ENCODE measurements at regions not wholly inside any gene's neighbourhood (a gene's known extent, or its start where the extent isn't known, plus 50 kb on each side); places are given as distances from the start of the nearest gene placed in this dataset.

DNA sequence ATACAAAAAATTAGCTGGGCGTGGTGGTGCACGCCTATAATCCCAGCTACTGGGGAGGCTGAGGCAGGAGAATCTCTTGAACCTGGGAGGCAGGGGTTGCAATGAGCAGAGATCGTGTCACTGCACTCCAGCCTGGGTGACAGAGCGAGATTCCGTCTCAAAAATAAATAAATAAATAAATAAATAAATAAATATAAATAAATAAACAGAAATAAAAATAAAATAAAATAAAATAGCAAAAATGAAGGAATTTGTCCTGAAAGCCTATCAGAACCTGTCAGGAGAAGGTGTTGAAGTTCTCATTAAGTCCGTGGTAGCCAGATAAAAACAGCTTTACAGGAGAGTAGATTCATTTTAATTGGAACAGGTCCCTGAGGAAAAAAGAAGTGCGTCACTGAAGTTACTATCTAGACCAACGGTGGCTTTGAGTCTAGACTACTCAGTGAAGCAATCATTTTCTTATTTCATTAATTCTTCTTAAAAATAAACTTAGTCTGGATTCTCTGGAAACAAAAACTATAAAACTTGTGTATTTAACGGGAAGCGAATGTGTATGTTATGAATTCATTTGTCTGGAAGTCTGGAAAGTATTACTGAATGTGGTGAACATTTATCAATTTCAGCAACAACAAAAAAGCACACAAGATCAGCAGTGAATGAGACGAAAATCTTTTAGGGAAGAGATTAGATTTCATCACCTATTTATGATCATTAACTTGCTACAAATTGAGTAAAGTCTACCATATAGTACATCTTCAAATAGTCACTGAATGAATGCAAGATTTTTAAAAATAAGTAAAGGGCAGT lies 248.5 kb upstream of the PDE3A start:
- no peaks in the 10 kb centered on the region for H3K27me3 ChIP-seq
- TF ChIP-seq POLR2AphosphoS5 (IDR thresholded peaks at IDR 0.05) (no peak), EP300 (IDR thresholded peaks at IDR 0.05) (no peak), POLR2A (IDR thresholded peaks at IDR 0.05) (no peak)
- TF ChIP-seq, protein P1, sequence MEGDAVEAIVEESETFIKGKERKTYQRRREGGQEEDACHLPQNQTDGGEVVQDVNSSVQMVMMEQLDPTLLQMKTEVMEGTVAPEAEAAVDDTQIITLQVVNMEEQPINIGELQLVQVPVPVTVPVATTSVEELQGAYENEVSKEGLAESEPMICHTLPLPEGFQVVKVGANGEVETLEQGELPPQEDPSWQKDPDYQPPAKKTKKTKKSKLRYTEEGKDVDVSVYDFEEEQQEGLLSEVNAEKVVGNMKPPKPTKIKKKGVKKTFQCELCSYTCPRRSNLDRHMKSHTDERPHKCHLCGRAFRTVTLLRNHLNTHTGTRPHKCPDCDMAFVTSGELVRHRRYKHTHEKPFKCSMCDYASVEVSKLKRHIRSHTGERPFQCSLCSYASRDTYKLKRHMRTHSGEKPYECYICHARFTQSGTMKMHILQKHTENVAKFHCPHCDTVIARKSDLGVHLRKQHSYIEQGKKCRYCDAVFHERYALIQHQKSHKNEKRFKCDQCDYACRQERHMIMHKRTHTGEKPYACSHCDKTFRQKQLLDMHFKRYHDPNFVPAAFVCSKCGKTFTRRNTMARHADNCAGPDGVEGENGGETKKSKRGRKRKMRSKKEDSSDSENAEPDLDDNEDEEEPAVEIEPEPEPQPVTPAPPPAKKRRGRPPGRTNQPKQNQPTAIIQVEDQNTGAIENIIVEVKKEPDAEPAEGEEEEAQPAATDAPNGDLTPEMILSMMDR (IDR thresholded peaks at IDR 0.05) = no peak
- no peak overlapping the region for H3K27ac ChIP-seq
- H3K9me3 ChIP-seq = no peaks in the 10 kb centered on the region
- 84% methylated on average over 11 of the region's 11 CpGs for WGBS
- no peaks in the 10 kb centered on the region for H3K4me1 ChIP-seq
- no peak for DNase-seq (ENCODE audit: low spot score in 2 of 2)
- no peaks in the 10 kb centered on the region for H3K36me3 ChIP-seq
- no peak overlapping the region for H3K4me3 ChIP-seq

DNA sequence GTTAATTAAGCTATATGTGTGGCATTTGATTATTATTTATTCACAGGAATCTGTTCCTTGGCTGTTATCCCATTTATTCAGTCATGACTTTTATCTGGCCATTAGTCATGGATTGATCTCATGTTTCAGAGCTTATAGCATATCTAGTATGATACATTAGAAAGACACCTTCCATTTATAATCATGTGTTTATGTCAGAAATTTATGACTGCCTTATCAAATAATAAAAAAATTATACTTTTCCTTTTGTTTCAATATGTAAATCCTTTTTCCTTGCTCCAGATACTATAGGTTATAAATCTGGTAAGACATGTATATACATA lies 248.0 kb upstream of the PDE3A start:
- TF ChIP-seq EP300 (IDR thresholded peaks at IDR 0.05) (no peak), POLR2A (IDR thresholded peaks at IDR 0.05) (no peak), POLR2AphosphoS5 (IDR thresholded peaks at IDR 0.05) (no peak)
- TF ChIP-seq, protein P1 (IDR thresholded peaks at IDR 0.05) = no peak
- Histone ChIP-seq H3K36me3 (no peaks in the 10 kb centered on the region), H3K27me3 (no peaks in the 10 kb centered on the region), H3K27ac (no peak overlapping the region), H3K4me3 (no peak overlapping the region), H3K4me1 (no peaks in the 10 kb centered on the region), H3K9me3 (no peaks in the 10 kb centered on the region)
- no peak for DNase-seq (ENCODE audit: low spot score in 2 of 2)

DNA sequence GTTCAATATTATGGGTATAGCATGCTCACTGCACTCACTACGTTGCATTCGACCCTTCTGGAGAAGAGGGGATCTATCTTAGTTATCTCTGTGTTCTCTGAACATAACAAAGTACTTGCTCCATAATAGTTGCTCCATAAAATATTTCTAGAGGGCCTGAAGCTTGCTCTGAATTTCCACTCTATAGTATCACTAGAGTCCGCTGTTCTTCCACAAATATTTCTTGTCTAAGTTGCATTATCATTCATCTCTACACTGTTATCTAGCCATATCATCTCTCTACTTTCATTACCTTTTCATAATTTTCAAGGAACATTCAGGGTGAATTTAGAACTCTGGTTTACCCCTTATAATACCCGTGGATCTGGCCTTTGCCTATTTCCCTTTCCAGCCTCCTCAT lies 246.1 kb upstream of the PDE3A start:
- Histone ChIP-seq H3K36me3 (no peaks in the 10 kb centered on the region), H3K27ac (no peak overlapping the region), H3K9me3 (no peaks in the 10 kb centered on the region), H3K4me3 (no peak overlapping the region), H3K27me3 (no peaks in the 10 kb centered on the region), H3K4me1 (no peaks in the 10 kb centered on the region)
- 82% methylated on average over 4 of the region's 4 CpGs for WGBS
- no peak for DNase-seq (ENCODE audit: low spot score in 2 of 2)
- TF ChIP-seq, protein P1 (IDR thresholded peaks at IDR 0.05) = no peak
- TF ChIP-seq POLR2A (IDR thresholded peaks at IDR 0.05) = no peak
- TF ChIP-seq POLR2AphosphoS5 (IDR thresholded peaks at IDR 0.05) = no peak
- TF ChIP-seq EP300 (IDR thresholded peaks at IDR 0.05) = no peak

DNA sequence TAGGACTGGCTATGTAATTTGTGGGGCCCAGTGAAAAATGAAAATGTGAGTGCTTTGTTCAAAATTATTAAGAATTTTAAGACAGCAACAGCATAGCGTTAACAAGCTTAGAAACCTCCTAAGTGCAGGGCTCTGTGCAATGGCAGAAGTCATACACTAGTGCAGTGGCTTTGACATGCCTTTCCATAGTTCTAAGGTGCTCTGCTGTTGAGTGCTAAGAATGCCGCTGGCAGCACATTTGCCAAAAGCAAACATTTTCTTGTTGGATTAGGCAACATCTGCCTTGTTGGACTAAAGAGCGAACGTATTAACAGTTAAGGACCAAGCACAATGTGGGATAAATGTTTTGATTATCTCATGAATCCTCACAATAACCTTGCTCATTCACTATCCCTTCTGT lies 244.9 kb upstream of the PDE3A start:
- H3K27ac ChIP-seq = no peak overlapping the region

DNA sequence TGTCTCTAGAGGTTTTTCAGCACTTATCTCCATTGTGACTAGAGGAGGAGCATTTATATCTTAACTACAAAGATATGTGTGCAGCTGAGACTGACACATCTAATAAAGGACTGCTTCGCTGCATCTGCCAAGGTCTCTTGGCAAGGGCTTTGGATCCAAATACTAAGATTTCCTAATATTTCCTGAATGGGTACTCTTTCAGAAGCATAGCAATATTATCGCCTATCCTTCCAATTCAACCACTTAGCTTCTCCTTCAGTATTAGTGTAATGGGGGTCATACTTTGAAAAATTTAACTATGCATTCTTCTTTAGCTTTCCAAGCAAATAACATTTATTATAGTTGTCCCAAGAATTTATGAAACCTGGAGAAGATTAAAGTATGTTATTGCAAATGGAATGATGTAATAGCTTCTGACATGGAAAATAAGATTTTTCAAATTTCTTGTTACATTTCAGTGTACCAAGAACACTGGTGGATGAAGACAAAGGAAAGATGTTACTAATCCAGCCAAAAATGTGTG lies 243.0 kb upstream of the PDE3A start:
- no peaks in the 10 kb centered on the region for H3K27me3 ChIP-seq
- no peaks in the 10 kb centered on the region for H3K36me3 ChIP-seq
- TF ChIP-seq POLR2AphosphoS5 (IDR thresholded peaks at IDR 0.05) (no peak), POLR2A (IDR thresholded peaks at IDR 0.05) (no peak)
- no peak overlapping the region for H3K4me3 ChIP-seq
- WGBS = 36% methylated on average over 2 of the region's 2 CpGs
- H3K27ac ChIP-seq = no peak overlapping the region
- H3K4me1 ChIP-seq = no peaks in the 10 kb centered on the region
- no peaks in the 10 kb centered on the region for H3K9me3 ChIP-seq
- DNase-seq (ENCODE audit: low spot score in 2 of 2) = no peak

More for the DNA sequence above, 244.9 kb upstream of the PDE3A start:
- Histone ChIP-seq H3K27me3 (no peaks in the 10 kb centered on the region), H3K4me3 (no peak overlapping the region), H3K4me1 (no peaks in the 10 kb centered on the region), H3K36me3 (no peaks in the 10 kb centered on the region), H3K9me3 (no peaks in the 10 kb centered on the region)
- TF ChIP-seq POLR2AphosphoS5 (IDR thresholded peaks at IDR 0.05) (no peak), POLR2A (IDR thresholded peaks at IDR 0.05) (no peak), EP300 (IDR thresholded peaks at IDR 0.05) (no peak)
- TF ChIP-seq, protein P1 (IDR thresholded peaks at IDR 0.05) = no peak
- 94% methylated on average over 4 of the region's 4 CpGs for WGBS
- DNase-seq (ENCODE audit: low spot score in 2 of 2) = no peak

All from suprapubic skin (tissue), 4 donors.